ACC112 (cell line): ENCODE measurements at regions not wholly inside any gene's neighbourhood (a gene's known extent, or its start where the extent isn't known, plus 50 kb on each side); places are given as distances from the start of the nearest gene placed in this dataset.
"Not testable (repeated sequence)": the region's sequence is repeated elsewhere in the genome, so short reads cannot be mapped to it uniquely, and the experiment has no call there.

Source experiments
- H2AFZ ChIP-seq: fragments of 200-600 bp; sonication (generic); one replicate; pipeline ENCODE4 v1.6.0; 2017; ENCODE audit warnings: antibody characterized with exemption, low read length; ENCODE audit not compliant: unreplicated experiment
- H3K27ac ChIP-seq: fragments of 200-600 bp; sonication (generic); 2 replicates; pipeline ENCODE4 v1.5.1; 2014; ENCODE audit warnings: low read depth, mild to moderate bottlenecking, antibody characterized with exemption, low read length, moderate library complexity
- H3K27me3 ChIP-seq: fragments of 200-600 bp; sonication (generic); 2 replicates; pipeline ENCODE4 v1.6.1; 2014; ENCODE audit warnings: mild to moderate bottlenecking, antibody characterized with exemption, low read length, moderate library complexity, mixed read lengths; ENCODE audit not compliant: insufficient read depth
- H3K36me3 ChIP-seq: fragments of 200-600 bp; sonication (generic); 2 replicates; pipeline ENCODE4 v1.6.1; 2016; ENCODE audit warnings: mild to moderate bottlenecking, antibody characterized with exemption, low read length, moderate library complexity, mixed read lengths; ENCODE audit not compliant: insufficient read depth
- H3K4me1 ChIP-seq: fragments of 200-600 bp; sonication (generic); one replicate; pipeline ENCODE4 v1.6.1; 2016; ENCODE audit warnings: low read length, mixed read lengths; ENCODE audit not compliant: insufficient read depth, unreplicated experiment, control insufficient read depth
- H3K4me3 ChIP-seq: fragments of 200-600 bp; sonication (generic); 2 replicates; pipeline ENCODE4 v1.5.1; 2014; ENCODE audit warnings: mild to moderate bottlenecking, low read depth, low read length
- H3K79me2 ChIP-seq: fragments of 200-600 bp; sonication (generic); one replicate; pipeline ENCODE4 v1.6.0; 2016; ENCODE audit warnings: low read length; ENCODE audit not compliant: control insufficient read depth, unreplicated experiment, insufficient read depth

- not testable (repeated sequence) for H3K4me3 ChIP-seq, H2AFZ ChIP-seq, H3K4me1 ChIP-seq, H3K27ac ChIP-seq, H3K27me3 ChIP-seq, H3K79me2 ChIP-seq, H3K36me3 ChIP-seq
Observed at GRCh38 chr4:134698831-134699230, 497.2 kb upstream of the PABPC4L start.

DNA sequence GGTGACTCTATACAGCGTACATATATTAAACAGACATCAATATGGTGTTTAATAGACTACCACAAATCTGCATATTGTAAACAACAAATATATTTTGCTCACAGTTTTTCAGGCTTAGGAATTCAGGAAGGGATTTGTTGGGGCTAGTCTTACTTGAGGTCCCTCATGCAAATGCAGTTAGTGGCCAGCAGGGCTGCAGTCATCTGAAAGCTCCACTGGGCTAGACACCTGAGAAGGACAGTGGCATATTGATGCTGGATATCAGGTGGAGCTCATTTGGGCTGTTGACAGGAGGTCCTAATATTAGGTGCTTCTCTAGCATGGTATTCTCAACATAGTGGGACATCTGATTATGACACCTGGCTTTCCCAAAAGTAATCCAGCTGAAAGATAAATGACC, 493.8 kb upstream of the PABPC4L start:
- Histone ChIP-seq H3K4me1 (no peaks in the 10 kb centered on the region), H2AFZ (no peak overlapping the region), H3K79me2 (no peaks in the 10 kb centered on the region), H3K36me3 (no peaks in the 10 kb centered on the region), H3K27me3 (no peaks in the 10 kb centered on the region), H3K4me3 (no peak overlapping the region), H3K27ac (no peak overlapping the region)

DNA sequence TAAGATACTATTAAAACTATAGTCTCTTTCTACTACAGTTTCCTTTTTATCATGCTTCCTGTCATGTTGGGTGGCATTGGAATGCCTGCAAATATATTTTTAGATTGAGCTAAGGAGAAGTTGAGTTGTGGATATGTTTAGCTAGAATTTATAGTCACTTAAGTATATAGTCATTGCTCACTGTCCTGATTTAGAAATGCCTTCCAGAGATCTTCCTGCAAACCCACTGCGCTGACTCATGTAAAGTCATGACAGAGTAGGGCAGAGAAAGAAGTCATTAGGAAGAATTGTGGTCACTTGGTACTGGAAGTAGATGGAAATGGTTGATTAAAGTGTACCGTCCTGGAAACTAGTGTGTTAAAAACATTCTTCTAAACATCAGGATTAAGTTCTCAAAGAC, 490.3 kb upstream of the PABPC4L start:
- H3K27me3 ChIP-seq = no peaks in the 10 kb centered on the region
- no peak overlapping the region for H3K4me3 ChIP-seq
- H2AFZ ChIP-seq = no peak overlapping the region
- H3K79me2 ChIP-seq = no peaks in the 10 kb centered on the region
- H3K4me1 ChIP-seq = no peaks in the 10 kb centered on the region
- H3K27ac ChIP-seq = no peak overlapping the region
- H3K36me3 ChIP-seq = no peaks in the 10 kb centered on the region

- Histone ChIP-seq H3K27ac (no peak overlapping the region), H3K4me3 (no peak overlapping the region), H3K79me2 (no peaks in the 10 kb centered on the region), H3K4me1 (no peaks in the 10 kb centered on the region), H3K36me3 (no peaks in the 10 kb centered on the region), H3K27me3 (no peaks in the 10 kb centered on the region), H2AFZ (no peak overlapping the region)
Observed at GRCh38 chr4:134687646-134688628, 486.3 kb upstream of the PABPC4L start.

DNA sequence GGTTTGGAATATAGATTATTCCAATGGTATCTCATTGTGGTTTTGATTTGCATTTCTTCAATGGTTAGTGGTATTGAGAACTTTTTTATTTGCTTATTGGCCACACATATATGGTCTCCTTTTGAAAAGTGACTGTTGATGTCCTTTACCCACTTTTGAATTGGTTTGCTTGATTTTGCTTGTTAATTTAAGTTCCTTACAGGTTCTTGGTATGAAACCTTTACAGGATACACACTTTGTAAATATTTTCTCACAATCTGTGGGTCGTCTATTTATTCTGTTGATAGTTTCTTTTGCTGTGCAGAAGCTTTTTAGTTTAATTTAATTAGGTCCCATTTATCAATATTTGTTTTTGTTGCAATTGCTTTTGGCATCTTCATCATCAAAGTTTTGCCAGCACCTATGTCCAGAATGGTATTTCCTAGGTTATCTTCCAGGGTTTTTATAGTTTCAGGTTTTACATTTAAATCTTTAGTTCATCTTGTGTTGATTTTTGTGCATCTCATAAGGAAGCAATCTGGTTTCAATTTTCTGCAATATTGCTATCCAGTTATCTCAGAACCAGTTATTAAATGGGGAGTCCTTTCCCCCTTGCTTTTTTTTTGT, 475.7 kb upstream of the PABPC4L start:
- Histone ChIP-seq H2AFZ (no peak overlapping the region), H3K4me3 (no peak overlapping the region), H3K27ac (no peak overlapping the region), H3K79me2 (no peaks in the 10 kb centered on the region), H3K4me1 (no peaks in the 10 kb centered on the region), H3K27me3 (no peaks in the 10 kb centered on the region), H3K36me3 (no peaks in the 10 kb centered on the region)

DNA sequence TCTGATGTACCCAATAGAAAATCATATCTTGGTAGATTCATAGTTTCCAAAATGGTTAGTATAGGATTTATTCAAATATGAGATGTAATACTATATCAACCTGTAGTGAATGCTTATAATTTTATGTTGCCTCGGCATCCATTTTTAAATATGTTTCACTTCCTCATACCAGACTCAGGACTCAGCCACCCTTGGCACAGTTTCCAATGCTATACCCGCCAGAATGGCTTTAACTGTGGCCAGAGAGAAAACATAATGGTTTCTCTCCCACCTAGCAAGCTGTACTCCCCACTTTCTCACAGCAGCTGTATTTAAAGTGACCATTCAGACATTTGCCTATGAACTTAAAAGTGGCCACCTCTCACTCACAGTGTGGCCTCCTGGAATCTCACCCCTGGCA, 466.6 kb upstream of the PABPC4L start:
- Histone ChIP-seq H2AFZ (no peak overlapping the region), H3K4me3 (no peak overlapping the region), H3K36me3 (no peaks in the 10 kb centered on the region), H3K27me3 (no peaks in the 10 kb centered on the region), H3K27ac (no peak overlapping the region), H3K4me1 (no peaks in the 10 kb centered on the region), H3K79me2 (no peaks in the 10 kb centered on the region)

DNA sequence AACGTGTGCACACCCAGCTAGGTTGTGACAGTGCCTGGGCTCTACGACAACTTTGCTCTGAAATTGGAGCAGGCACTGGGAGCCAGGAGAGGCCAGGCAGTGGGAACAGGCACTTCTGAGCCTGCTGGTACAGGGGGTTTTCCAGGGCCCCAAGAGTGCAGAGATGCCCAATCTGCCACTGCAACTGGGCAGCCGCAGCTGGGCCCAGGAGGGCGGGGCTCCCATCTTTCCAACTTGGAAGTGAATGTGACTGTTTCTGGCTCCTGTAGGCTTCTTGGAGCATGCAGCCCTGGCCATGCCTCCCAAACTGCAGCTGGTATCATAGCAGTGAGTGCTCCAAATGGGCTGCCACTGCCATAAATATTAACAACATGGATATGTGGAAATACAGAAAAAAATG, 465.1 kb upstream of the PABPC4L start:
- Histone ChIP-seq H3K36me3 (no peaks in the 10 kb centered on the region), H3K4me1 (no peaks in the 10 kb centered on the region), H3K4me3 (no peak overlapping the region), H3K79me2 (no peaks in the 10 kb centered on the region), H3K27me3 (no peaks in the 10 kb centered on the region), H3K27ac (no peak overlapping the region), H2AFZ (no peak overlapping the region)

DNA sequence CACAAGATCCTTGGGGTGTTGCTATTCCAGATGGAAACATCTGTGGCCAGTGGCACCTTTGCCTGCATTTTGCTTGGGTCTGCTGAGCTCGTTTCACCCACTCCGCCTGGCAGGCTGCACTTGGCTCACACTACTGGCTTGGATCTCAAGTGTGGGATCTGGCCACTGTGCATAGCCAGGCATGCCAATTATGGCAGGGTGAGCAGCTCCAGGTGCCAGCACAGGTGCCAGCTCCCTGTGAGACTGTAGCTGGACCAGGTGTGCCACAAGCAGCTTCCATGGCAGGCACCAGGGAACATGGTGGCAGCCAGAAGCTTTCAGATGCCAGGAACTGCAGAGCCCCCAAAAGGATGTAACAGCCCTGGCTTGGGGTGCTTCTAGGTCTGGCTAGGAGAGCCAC, 463.8 kb upstream of the PABPC4L start:
- Histone ChIP-seq H3K4me3 (no peak overlapping the region), H3K27me3 (no peaks in the 10 kb centered on the region), H2AFZ (no peak overlapping the region), H3K4me1 (no peaks in the 10 kb centered on the region), H3K79me2 (no peaks in the 10 kb centered on the region), H3K27ac (no peak overlapping the region), H3K36me3 (no peaks in the 10 kb centered on the region)

DNA sequence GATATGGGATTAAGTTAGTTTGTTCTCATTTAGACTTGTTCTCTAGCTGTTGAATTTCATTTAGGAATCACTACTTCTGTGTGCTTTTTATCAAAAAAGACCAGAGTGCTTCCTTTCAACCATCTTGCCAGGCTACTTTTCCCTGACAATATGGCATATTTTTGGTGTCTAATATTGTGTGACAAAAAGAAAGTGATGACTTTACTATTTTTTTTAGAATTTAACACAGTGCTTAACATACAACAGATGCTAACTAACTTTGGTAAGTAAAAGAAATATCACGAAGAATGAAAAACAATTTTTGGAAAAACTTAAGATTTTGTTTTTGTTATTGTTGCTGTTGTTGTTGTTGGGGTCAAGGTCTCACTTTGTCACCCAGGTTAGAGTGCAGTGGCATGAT, 462.2 kb upstream of the PABPC4L start:
- Histone ChIP-seq H3K27ac (no peak overlapping the region), H3K4me3 (no peak overlapping the region), H3K4me1 (no peaks in the 10 kb centered on the region), H3K27me3 (no peaks in the 10 kb centered on the region), H3K79me2 (no peaks in the 10 kb centered on the region), H3K36me3 (no peaks in the 10 kb centered on the region), H2AFZ (no peak overlapping the region)

- no peaks in the 10 kb centered on the region for H3K79me2 ChIP-seq
- no peaks in the 10 kb centered on the region for H3K4me1 ChIP-seq
- no peaks in the 10 kb centered on the region for H3K27me3 ChIP-seq
- no peaks in the 10 kb centered on the region for H3K36me3 ChIP-seq
- no peak overlapping the region for H3K4me3 ChIP-seq
- no peak overlapping the region for H3K27ac ChIP-seq
- H2AFZ ChIP-seq = no peak overlapping the region
Observed at GRCh38 chr4:134650461-134650860, 448.9 kb upstream of the PABPC4L start.

DNA sequence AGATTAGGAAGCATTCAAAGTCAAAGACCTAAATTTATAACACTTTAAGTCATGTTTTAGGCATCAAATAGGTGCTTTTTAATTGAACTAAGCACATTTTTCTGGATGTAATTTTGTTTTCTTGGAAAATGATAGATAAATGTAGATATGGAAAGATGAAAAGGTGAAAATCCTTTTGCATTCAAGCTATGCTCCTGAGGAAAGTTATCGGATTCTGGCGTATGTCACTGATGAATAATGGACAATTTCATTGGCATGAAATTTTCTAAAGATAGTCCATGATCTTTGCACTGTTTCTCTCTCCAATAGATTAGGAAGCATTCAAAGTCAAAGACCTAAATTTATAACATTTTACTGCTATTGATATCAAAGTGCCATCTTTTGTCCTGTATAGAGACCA, 444.2 kb upstream of the PABPC4L start:
- Histone ChIP-seq H3K36me3 (no peaks in the 10 kb centered on the region), H3K4me3 (no peak overlapping the region)

More for the DNA sequence above, 444.2 kb upstream of the PABPC4L start:
- Histone ChIP-seq H3K27me3 (no peaks in the 10 kb centered on the region), H3K27ac (no peak overlapping the region), H3K79me2 (no peaks in the 10 kb centered on the region), H2AFZ (no peak overlapping the region), H3K4me1 (no peaks in the 10 kb centered on the region)
